Kasumi-1 (cell line): ENCODE measurements at regions not wholly inside any gene's neighbourhood (a gene's known extent, or its start where the extent isn't known, plus 50 kb on each side); places are given as distances from the start of the nearest gene placed in this dataset.
"Not testable (repeated sequence)": the region's sequence is repeated elsewhere in the genome, so short reads cannot be mapped to it uniquely, and the experiment has no call there.

Experiments
- DNase-seq, 2 experiments: peaks; one replicate each; lab custom pipeline; 2025; lab: John Stamatoyannopoulos, UW

DNA sequence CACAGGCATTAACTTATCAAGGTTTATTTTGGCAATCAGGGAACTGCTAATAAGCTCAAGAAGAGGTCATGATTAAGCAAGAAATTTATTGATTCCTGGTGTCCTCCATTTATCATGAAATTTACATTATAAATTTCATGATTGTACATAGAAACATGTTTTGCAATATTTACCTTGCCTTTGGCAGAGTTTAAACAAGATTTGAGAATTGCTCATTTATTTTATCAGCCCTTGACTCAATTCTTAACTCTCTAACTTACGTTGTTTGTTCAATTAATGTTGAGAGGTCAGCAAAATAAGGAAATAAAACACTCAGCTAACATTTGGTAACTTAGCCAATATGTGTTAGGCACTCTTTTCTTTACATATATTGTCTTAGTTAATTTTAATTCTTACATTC is 286.6 kb downstream of the SLC7A11 start:
- DNase-seq, result no peak

- DNase-seq, result no peak
Measured at GRCh38 chr4:137952116-137952515, 290.0 kb downstream of the SLC7A11 start.

DNA sequence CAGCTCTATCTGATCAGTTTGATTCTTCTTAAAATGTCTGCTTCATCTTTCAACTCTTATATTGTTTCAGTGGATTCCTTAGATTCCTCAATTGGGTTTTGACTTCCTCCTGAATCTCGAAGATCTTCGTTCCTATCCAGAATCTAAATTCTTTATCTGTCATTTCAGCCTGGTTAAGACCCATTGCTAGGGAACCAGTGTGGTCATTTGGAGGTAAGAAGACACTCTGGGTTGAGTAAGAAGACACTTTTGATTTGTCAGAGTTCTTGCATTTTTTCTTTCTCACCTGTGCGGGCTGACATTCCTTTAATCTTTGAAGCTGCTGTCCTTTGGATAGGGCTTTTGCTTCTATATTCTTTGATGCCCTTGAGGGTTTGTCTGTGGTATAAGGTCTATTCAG is 291.9 kb downstream of the SLC7A11 start:
- DNase-seq, result no peak

GRCh38 chr4:137949746-137950145 is 292.4 kb downstream of the SLC7A11 start:
- DNase-seq, result no peak

DNA sequence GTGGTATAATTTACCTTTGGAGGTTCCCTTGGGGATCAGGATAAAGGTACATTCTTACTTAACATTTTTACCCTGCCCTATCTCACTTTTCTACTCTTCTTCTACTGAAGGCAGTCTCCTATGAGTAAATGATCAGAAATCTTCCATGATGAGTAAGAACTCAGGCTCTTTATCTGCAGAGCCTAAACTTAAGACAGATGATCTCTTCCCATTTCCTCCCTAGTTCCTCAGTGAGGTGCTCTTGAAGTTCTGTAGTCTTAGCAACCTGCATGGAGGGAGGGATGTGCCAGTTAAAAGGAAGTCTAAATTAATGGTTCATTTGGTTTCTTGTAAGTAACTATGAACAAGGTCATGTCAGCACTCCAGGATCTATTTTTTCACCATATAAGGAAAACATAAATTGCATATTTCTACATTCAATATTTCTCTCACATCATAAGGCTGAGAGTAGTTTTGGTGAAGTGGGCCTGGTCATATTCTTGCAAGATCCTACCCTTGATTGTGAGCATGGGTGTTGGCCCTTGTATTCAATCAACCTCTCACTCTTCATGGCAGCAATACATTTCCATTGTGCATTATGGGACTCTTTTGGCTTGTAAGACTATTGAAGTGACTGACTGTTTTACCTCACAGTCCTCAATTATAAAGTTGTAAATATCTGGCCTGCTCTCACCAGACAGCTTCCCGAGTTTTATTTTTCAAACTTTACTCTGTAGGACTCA is 295.5 kb downstream of the SLC7A11 start:
- no peak for DNase-seq

- not testable (repeated sequence) for DNase-seq
Measured at GRCh38 chr4:137942815-137943214, 299.3 kb downstream of the SLC7A11 start.

GRCh38 chr4:137942015-137942515 is 300.1 kb downstream of the SLC7A11 start:
- not testable (repeated sequence) for DNase-seq

- DNase-seq, result no peak
Measured at GRCh38 chr4:137934911-137935310, 307.2 kb downstream of the SLC7A11 start.

DNA sequence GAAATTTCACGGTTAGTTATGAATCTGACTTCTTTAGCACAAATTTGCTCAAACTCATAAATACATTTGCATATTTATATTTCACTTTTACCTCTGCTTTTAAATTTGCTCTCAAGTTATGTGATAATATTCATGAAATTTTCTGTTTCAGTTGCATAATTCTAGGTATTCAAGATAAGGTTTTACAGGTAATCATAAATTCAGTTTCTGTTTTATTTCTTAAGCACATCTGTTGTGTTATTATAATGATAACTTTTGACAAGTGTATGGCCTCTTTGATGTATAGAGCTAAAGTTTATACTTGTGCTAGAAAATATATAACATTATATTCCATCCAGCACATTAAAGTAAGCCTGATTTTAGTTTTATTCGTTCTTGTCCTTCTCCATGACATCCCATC is 308.1 kb downstream of the SLC7A11 start:
- DNase-seq, result no peak

- no peak for DNase-seq
Measured at GRCh38 chr4:137927972-137928371, 314.2 kb downstream of the SLC7A11 start.

DNA sequence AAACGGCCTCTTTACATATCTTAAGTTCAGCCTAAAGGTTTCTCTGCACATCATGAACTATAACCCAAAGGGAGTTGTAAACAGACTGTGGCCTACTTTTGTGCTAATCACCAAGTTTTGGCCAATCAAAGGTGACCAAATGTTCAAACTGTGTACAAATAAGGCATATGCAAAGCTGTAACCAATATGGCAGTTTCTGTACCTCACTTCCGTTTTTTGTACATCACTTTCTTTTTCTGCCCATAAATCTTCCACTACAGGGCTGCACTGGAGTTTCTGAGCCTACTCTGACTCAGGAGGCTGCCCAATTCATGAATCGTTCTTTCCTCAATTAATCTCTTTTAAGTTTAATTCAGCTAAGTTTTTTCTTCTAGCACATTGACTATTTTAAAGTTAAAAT is 318.7 kb downstream of the SLC7A11 start:
- no peak for DNase-seq

- DNase-seq, result no peak
Measured at GRCh38 chr4:137922721-137923120, 319.4 kb downstream of the SLC7A11 start.

DNA sequence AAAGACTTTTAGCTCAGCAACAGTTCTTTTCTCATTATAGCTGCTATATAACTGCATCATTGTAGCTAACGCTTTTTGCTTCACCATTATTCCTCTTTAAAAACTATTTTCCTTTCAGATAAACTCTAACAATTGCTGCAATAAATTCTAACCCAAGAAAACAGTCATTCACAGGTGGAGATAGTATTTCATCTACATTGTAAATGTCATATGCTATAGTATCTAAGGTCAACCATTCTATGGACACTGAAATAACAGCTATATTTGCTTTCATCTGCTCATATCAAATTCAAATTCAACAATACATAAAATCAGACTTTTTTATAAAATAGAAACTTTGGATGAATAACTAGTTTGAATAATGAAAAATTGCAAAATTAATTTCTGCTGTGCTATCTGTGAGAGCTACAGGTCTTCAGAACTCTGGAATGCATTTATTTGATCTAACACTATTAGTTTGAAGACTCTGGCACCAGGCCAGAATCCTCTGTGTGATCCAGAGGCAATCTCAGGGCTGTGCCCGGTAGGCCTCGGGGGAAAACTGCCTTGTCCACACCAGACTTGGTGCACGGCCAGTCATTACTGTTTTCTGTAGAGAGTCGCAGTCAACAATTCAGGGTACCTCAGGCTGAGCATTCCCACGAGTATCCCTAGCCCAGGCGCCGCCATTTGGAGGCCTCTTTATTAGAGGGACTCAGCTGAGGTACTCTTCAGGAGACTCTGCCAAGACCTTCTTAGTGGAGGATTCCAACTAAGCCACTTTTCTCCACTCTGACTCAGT is 332.4 kb downstream of the SLC7A11 start:
- no peak for DNase-seq

GRCh38 chr4:137905930-137906329 is 336.2 kb downstream of the SLC7A11 start:
- no peak for DNase-seq

GRCh38 chr4:137901114-137901513 is 341.0 kb downstream of the SLC7A11 start:
- DNase-seq, result no peak

DNA sequence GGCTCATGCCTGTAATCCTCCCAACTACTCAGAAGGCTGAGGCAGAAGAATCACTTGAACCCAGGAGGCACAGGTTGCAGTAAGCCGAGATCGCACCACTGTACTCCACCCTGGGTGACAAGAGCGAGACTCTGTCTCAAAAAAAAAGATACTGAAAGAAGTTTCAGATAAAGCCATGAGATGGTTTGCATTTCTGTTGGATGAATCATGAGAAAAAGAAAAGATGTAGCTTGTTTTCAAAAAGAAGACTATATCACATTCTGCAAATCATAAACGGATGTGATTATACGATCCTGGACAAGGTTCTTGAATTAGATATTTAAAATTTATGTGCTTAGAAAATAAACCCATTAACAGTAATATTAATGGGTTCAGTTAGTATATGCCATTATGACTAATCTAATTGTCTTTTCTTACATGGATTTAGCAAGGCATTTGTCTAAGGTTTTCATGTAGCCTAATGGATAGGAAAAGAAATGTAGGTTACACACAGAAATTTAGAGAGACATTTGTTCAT is 345.9 kb downstream of the SLC7A11 start:
- DNase-seq, result no peak

DNA sequence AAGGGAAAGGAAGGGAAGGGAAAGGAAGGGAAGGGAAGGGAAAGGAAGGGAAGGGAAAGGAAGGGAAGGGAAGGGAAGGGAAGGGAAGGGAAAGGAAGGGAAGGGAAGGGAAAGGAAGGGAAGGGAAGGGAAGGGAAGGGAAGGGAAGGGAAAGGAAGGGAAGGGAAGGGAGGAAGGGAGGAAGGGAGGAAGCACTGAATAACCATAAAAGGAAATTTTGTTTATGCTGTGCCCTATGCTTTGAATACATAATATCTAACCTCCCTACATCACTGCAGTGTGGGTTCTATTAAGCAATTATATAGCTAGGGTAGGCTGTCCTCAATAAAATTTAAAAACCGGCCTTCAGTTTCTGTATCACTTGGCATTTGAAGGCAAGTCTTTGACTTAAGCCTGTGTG is 346.6 kb downstream of the SLC7A11 start:
- DNase-seq, result not testable (repeated sequence)

DNA sequence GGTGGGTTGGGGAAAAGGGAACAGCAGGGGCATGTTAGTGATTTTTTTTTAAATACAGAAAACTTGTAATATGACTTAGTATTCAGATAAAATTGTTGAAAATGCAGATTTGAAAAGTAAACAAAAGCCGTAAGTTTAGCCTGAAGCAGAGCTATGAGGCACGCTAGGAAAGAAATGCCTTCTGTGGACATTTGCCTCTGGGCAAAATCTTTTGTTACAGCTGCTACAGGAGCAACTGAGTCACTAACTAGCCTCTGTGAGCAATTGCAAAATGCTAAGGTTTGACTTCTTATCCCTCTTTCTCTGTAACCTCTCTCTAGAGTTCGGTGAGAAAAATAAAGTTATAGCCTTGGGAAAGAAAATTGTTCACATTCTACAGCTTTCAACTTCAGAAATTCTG is 350.0 kb downstream of the SLC7A11 start:
- DNase-seq, result no peak

- no peak for DNase-seq
Measured at GRCh38 chr4:137890812-137891211, 351.3 kb downstream of the SLC7A11 start.

DNA sequence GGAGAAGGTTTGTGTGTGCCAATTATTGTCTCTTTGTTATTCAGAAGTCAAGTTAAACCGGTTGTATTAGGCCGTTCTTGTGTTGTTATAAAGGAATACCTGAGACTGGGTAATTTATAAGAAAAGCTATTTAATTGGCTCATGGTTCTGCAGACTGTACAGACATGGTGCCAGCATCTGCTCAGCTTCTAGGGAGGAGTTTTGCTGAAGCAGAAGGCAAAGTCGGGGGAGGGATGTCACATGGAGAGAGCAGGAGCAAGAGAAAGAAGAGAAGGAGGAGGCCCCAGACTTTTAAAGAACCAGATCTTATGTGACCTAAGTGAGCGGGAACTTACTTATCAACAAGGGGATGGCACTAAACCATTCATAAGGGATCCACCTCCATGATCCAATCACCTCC is 349.3 kb upstream of the PCDH18 start:
- no peak for DNase-seq

DNA sequence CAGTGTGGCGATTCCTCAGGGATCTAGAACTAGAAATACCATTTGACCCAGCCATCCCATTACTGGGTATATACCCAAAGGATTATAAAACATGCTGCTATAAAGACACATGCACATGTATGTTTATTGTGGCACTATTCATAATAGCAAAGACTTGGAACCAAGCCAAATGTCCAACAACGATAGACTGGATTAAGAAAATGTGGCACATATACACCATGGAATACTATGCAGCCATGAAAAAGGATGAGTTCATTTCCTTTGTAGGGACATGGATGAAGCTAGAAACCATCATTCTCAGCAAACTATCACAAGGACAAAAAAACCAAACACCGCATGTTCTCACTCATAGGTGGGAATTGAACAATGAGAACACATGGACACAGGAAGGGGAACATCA is 335.8 kb upstream of the PCDH18 start:
- not testable (repeated sequence) for DNase-seq

DNA sequence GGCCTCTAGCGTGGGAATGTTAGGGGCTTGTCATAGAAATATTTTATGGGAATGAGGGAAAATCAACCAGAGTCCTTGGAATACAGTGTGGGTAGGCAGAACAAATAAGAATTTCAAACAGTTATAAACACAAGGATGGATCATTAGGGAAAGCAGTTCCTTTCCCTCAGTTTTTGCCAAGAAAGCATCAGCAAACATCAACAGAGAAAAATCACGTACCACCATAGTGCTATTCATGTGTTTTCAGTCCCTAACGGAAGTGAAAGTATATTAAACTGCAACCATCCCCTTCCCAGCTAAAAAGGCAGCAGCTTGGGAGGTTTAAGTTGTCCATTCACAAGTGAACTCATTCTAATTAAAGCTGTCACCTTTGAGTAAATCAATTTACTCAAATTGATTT is 334.4 kb upstream of the PCDH18 start:
- no peak for DNase-seq

DNA sequence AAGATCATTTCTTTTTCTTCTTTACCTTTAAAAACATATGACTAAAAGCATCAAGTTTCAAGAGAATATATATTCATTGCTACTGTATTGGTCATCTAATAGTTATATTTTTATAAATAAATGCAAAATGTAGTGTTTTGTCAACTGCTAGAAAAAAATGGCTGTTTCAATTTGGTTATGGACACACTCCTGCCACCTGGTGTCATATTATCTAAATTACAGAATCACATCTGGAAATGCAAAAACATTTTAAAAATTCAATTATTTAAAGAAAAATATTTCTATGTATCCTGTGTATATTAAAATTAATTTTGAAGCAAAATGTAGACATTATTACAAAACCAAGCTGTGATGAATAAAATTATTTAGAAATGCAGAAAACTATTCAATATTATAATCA is 329.4 kb upstream of the PCDH18 start:
- DNase-seq, result peak; percentile 25 to 48
